DMS 273 (cell line): ENCODE measurements at regions not wholly inside any gene's neighbourhood (a gene's known extent, or its start where the extent isn't known, plus 50 kb on each side); places are given as distances from the start of the nearest gene placed in this dataset.

Experiments
- DNase-seq: peaks from one replicate; lab custom pipeline; 2025; ENCODE audit not compliant: unreplicated experiment; lab: John Stamatoyannopoulos, UW

GRCh38 chr2:5111581-5111980 is 580.6 kb upstream of the SOX11 start:
- DNase-seq: no peak

GRCh38 chr2:5119046-5119445 is 573.1 kb upstream of the SOX11 start:
- no peak for DNase-seq

GRCh38 chr2:5121121-5121520 is 571.1 kb upstream of the SOX11 start:
- no peak for DNase-seq

- no peak for DNase-seq
These were observed 570.5 kb upstream of the SOX11 start for GRCh38 chr2:5121642-5122041.

- DNase-seq: no peak
These were observed 568.5 kb upstream of the SOX11 start for GRCh38 chr2:5123582-5124196.

GRCh38 chr2:5125017-5125730 is 567.0 kb upstream of the SOX11 start:
- DNase-seq: no peak

GRCh38 chr2:5132281-5132680 is 559.9 kb upstream of the SOX11 start:
- no peak for DNase-seq

GRCh38 chr2:5140347-5140746 is 551.8 kb upstream of the SOX11 start:
- no peak for DNase-seq

- DNase-seq: no peak
These were observed 548.0 kb upstream of the SOX11 start for GRCh38 chr2:5144159-5144558.

- DNase-seq: no peak
These were observed 547.1 kb upstream of the SOX11 start for GRCh38 chr2:5145053-5145452.

- no peak for DNase-seq
These were observed 546.4 kb upstream of the SOX11 start for GRCh38 chr2:5145801-5146200.

GRCh38 chr2:5148392-5149085 is 543.6 kb upstream of the SOX11 start:
- no peak for DNase-seq

- no peak for DNase-seq
These were observed 541.3 kb upstream of the SOX11 start for GRCh38 chr2:5150871-5151270.

GRCh38 chr2:5164776-5165525 is 527.2 kb upstream of the SOX11 start:
- DNase-seq: no peak

- no peak for DNase-seq
These were observed 519.3 kb upstream of the SOX11 start for GRCh38 chr2:5172923-5173322.

- DNase-seq: no peak
These were observed 518.2 kb upstream of the SOX11 start for GRCh38 chr2:5173876-5174535.

- no peak for DNase-seq
These were observed 517.0 kb upstream of the SOX11 start for GRCh38 chr2:5175231-5175630.

- DNase-seq: no peak
These were observed 515.4 kb upstream of the SOX11 start for GRCh38 chr2:5176764-5177163.

- no peak for DNase-seq
These were observed 509.2 kb upstream of the SOX11 start for GRCh38 chr2:5183031-5183430.

GRCh38 chr2:5187283-5187682 is 504.9 kb upstream of the SOX11 start:
- DNase-seq: no peak

GRCh38 chr2:5188636-5189035 is 503.5 kb upstream of the SOX11 start:
- DNase-seq: no peak
